Right ventricle myocardium superior (tissue), 1 donor: ENCODE measurements at regions not wholly inside any gene's neighbourhood (a gene's known extent, or its start where the extent isn't known, plus 50 kb on each side); places are given as distances from the start of the nearest gene placed in this dataset.
"Not testable (repeated sequence)": the region's sequence is repeated elsewhere in the genome, so short reads cannot be mapped to it uniquely, and the experiment has no call there.

ENCODE experiments used
- ATAC-seq: fragments of 200-7000 bp; cut with Tn5 transposase; one replicate; pipeline ENCODE4 v1.9.1; 2020; ENCODE audit warnings: mild to moderate bottlenecking; ENCODE audit not compliant: poor library complexity
- DNase-seq: peaks from one replicate; pipeline ENCODE4 v3.0.0-alpha.2; 2020
- intact Hi-C: fragments of 100-400 bp; cut with DNase I; formaldehyde crosslinking; loops from one replicate; pipeline ENCODE4 v1.11.2; 2022
- donor health status: DM: no; HTN: yes; CAD: no; lungs with severe emphysema.

GRCh38 chr1:30596891-30597290 lies 126.5 kb downstream of the MATN1 start:
- intact Hi-C loops = no loop called here
- no peak for ATAC-seq
- no peak for DNase-seq

- intact Hi-C loops = no loop called here
- ATAC-seq (no peak), DNase-seq (no peak)
Observed at GRCh38 chr1:30596470-30596869, 126.9 kb downstream of the MATN1 start.

GRCh38 chr1:30589083-30589482 lies 134.3 kb downstream of the MATN1 start:
- no peak for DNase-seq
- ATAC-seq = no peak
- intact Hi-C loops = no loop called here

GRCh38 chr1:30588311-30589073 lies 134.9 kb downstream of the MATN1 start:
- intact Hi-C loops = no loop called here
- no peak for DNase-seq
- ATAC-seq = no peak

DNA sequence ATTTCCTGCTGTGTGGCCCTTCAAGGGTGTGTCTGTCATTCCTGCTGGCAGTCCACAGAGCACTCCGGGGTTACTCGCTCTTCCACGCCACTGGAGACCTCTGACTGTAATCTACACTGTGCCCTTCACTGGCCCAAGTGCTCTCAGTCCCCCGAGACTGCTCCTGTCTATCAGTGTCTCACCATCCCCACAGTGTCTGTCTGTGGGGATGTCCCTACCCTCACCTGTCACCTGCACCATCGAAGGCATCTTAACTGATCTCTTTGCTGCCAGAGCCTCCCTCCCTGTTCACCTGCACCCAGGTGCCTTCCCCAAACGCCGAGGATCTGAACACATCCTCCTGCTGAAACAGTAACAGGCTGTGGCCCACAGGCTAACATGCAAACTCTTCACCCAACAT lies 136.7 kb downstream of the MATN1 start:
- DNase-seq = no peak
- intact Hi-C loops = no loop called here

DNA sequence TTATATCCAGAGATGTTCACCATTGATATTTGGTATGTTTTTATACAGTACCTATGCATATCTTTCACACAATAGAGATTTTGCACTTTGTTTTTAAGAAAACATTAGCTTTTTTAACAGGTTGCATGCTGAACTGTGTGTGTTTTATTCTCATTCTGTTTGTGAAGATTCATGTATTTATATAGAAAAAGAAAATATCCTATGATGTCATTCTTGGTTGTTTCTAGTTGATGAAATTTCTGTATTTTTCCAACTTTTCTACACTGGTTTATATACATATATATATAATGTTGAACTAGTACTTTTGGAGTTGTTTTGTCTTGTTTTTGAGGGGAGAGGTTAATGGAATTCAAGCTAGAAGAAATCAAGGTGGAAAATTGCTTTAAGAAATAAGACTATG lies 143.8 kb downstream of the MATN1 start:
- DNase-seq (no peak), ATAC-seq (no peak)
- intact Hi-C loops = no loop called here

More for the DNA sequence above, 136.7 kb downstream of the MATN1 start:
- ATAC-seq = no peak

GRCh38 chr1:30575066-30575465 lies 148.3 kb downstream of the MATN1 start:
- no peak for ATAC-seq
- no peak for DNase-seq
- intact Hi-C loops = no loop called here

DNA sequence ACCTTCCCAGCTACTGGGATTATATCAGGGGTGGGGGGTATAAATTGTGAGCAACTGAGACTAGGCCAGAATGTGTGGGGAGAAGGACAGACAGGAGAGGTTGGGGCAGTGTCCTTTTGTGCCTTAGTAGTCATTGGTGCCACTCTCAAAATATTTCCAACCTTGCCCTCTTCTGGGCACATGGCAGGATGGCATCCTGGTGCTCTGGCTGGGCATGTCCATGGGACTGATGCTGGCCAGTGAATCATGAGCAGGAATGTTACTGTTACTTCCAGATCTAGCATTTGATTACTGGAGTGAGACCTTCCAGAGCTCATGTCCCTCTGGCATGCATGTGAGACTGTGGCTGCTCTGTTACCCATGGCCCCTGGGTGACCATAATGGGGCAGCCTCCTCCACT lies 151.2 kb downstream of the MATN1 start:
- DNase-seq = no peak
- ATAC-seq = peak; percentile 82
- intact Hi-C loops = no loop called here

DNA sequence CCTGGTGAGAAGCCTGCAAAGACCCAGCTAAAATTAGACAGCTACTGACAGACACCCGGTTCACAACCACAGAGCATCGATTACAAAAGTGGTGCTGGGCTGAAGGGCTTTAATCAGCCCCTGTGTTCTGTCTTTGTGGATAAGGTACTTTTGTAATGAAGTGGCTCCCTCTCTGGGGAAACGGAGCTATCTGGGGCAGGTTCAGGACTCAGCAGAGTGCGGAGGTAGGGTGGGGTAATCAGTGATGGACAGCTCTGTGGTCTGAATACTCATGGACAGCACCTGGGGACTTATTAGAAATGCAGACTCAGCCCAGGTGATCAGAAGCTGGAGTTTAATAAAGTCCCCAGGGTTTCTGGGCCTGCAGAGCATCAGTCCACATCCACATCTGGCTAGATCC lies 152.0 kb downstream of the MATN1 start:
- ATAC-seq (peak; percentile 22), DNase-seq (no peak)
- intact Hi-C loops = no loop called here

DNA sequence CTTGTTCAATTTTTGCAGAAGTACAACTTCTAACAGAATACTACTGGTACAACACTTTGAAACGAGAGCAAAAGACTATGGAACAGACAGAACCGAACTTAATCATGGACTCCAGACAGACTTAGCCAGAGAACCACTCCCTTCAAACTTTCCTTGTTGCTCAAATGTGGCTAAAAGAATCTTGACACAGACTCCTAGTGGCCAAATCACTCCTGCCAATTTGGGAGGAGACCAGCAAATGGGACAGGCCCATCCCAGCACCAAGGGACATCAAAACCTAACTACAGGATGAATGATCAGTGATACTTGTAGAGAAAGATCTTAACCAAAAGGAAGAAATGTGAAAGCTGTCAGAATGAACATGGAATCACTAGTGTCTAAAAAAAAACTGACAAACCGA lies 154.0 kb downstream of the MATN1 start:
- no peak for DNase-seq
- intact Hi-C loops = no loop called here
- ATAC-seq = no peak

- no peak for DNase-seq
- intact Hi-C loops = no loop called here
- no peak for ATAC-seq
Observed at GRCh38 chr1:30562559-30562958, 160.8 kb downstream of the MATN1 start.

DNA sequence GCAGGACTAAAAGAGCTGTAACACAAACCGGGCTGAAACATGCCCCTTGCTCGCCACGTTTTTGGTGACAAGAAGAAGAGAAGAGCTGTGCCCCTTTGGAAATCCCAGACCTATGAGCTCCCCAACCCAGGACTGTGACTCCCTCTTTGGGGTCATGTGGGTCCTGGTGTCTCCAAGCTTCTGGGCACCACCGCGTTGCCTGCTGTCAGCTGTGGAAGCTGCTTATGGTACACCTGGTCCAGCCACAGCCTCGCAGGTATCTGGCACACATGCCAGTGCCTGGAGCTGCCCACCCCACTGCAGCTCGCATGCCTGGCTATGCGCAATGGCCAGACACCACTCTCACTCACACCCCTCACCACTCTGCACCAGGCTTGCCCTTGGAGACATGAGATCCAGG lies 171.8 kb downstream of the MATN1 start:
- intact Hi-C loops = no loop called here
- no peak for ATAC-seq
- no peak for DNase-seq

DNA sequence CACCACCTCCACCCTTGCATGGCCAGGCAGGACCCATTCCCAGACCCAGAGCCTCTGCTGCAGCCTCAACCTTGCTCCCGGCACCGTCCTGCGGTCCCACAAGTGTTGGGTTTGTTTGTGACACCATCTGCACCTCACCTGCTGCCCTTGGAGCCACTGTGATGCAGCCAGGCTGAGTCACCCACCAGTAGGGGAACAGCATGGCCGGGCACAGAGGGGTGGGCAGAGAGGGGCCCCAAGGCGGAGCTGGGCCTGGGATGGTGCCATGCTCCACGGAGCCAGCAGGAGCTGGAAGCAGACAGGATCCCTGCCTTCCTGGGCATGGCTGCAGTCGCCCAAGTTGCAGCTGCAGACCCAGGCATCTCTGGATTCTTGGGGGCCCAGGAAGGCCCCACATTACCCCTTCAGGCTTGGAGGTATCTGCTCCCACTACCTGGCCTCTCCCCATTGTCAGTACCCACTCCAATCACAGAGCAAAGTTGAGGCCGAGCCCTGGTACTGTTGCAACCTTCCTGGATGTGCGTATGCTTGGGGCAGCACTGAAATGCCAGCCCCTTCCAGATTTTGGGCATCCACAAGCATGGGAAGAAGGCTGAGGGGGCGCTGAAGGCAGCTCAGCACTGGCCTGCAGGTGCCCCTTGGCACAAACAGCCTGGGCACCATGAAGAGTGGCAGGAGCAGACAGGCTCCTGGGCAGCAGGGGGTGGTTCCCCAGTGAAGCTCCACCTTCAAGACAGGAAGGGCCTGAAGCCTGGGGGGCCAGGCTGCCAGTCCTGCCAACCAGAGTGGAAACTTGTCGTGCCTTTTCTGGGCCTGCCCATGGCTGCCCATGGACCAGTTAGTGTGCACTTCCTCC lies 172.8 kb downstream of the MATN1 start:
- no peak for ATAC-seq
- no peak for DNase-seq
- intact Hi-C loops = no loop called here

DNA sequence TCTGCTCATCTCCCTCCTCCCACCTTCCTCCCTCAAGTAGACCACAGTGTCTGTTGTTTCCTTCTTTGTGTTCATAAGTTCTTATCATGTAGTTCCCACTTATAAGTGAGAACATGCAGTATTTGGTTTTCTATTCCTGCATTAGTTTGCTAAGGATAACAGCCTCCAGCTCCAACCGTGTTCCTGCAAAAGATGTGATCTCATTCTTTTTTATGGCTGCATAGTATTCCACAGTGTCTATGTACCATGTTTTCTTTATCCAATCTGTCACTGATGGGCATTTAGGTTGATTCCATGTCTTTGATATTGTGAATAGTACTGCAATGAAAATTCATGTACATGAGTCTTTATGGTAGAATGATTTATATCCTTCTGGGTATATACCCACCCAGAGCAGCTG lies 173.5 kb downstream of the MATN1 start:
- intact Hi-C loops, ATAC-seq, DNase-seq: not testable (repeated sequence)

DNA sequence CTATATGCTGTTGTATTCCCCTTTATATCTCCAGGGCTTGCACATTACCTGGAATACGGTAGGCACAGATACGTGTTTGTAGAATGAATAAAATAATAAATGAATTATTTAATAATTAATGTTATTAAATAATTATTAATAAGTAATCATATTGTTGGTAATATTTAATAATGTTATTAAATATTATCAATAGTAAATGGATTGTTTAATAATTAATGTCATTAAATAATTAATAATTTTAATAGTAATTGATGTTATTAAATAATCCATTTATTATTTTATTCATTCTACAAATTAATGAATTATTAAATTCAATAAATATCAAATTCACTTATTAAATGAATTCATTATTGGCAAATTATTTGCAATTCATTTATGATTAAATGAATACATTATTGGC lies 175.1 kb downstream of the MATN1 start:
- intact Hi-C loops = no loop called here

GRCh38 chr1:30547326-30547725 lies 176.1 kb downstream of the MATN1 start:
- intact Hi-C loops, DNase-seq, ATAC-seq: not testable (repeated sequence)

More for the DNA sequence above, 175.1 kb downstream of the MATN1 start:
- no peak for DNase-seq
- ATAC-seq = no peak

- ATAC-seq (no peak), DNase-seq (no peak)
- intact Hi-C loops = no loop called here
Observed at GRCh38 chr1:30545365-30545764, 178.0 kb downstream of the MATN1 start.

DNA sequence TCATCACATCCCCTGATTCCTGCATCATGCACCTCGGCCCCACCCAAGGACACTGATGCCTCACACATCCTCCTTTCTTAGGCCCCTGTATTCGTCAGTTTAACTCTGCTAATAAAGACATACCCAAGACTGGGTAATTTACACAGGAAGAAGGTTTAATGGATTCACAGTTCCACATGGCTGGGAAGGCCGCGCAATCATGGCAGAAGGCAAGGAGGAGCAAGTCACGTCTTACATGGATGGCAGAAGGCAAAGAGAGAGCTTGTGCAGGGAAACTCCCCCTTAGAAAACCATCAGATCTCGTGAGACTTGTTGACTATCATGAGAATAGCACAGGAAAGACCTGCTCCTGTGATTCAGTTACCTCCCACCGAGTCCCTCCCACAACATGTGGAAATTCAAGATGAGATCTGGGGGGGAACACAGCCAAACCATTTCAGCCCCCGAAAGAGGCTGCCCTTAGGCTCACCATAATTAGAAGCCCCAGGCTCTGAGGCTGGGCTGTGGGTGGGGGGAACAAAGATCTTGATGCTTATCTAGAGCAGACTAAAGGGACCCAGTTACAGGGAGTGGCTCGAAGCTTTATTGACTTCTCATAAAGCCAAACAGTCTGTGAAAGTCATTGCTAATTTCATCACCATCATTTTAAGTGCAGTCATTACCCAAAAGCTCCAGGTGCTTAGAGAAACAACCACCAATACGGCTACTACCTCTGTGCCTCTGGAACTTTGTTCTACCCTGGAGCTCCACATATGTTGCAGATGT lies 181.5 kb downstream of the MATN1 start:
- intact Hi-C loops = no loop called here
- no peak for ATAC-seq

DNA sequence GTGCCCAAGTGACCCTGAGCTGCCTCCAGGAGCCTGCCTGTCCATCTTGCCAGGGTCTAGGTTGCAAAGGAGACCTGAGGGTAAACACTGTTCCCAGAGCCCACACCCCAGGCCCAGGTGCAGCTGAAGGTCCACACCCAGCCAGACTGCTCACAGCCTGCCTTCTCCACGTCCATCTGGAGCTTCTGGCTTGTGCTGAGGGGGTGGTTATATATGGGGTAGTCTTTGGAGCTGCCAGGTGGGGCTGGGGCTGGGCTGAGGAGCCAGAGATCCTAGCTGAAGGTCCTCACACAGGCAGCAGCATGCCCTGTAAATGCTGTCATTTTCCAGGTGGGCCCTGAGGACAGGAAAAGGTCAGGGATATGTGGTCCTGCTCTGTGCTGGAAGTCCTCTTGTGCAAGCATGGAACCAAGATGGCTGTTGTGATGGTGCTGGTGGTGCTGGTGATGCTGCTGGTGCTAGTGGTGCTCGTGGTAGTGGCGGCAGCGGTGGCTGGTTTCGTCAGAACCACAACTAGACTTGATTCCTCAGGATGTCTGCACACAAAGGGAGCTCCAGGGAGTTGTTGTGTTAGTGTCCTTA lies 182.7 kb downstream of the MATN1 start:
- no peak for ATAC-seq
- no peak for DNase-seq

More for the DNA sequence above, 181.5 kb downstream of the MATN1 start:
- no peak for DNase-seq

More for the DNA sequence above, 182.7 kb downstream of the MATN1 start:
- intact Hi-C loops = no loop called here
